PC-9 (cell line): ENCODE measurements at regions not wholly inside any gene's neighbourhood (a gene's known extent, or its start where the extent isn't known, plus 50 kb on each side); places are given as distances from the start of the nearest gene placed in this dataset.
"Not testable (repeated sequence)": the region's sequence is repeated elsewhere in the genome, so short reads cannot be mapped to it uniquely, and the experiment has no call there.

Experiments
- BruUV-seq: library from RNA; stranded (reverse); fragments of 400-500 nt; replicated peaks from 2 replicates; lab custom pipeline; 2021; lab: Mats Ljungman, UMichigan
- CTCF ChIA-PET: fragments of 300-600 bp; sonication (Branson Sonifier 250); formaldehyde crosslinking; loops from one replicate; lab custom pipeline; 2022; ENCODE audit warnings: antibody characterized with exemption; lab: Charles Lee
- POLR2A ChIA-PET: fragments of 300-600 bp; sonication (Branson Sonifier 250); formaldehyde crosslinking; loops from one replicate; lab custom pipeline; 2022; ENCODE audit warnings: antibody characterized with exemption; ENCODE audit not compliant: unreplicated experiment; lab: Charles Lee
- DNase-seq, 2 experiments: peaks; one replicate each; pipeline versions ENCODE4 v3.0.0 to v3.0.0-alpha.2; 2015 to 2022; ENCODE audit warnings: mixed read lengths in 1 of 2
- H2AFZ ChIP-seq: fragments of 200-600 bp; sonication (generic); 2 replicates; pipeline ENCODE4 v1.8.1; 2017; ENCODE audit warnings: antibody characterized with exemption
- H3F3A ChIP-seq: fragments of 200-600 bp; sonication (generic); 2 replicates; pipeline ENCODE4 v1.8.1; 2017; ENCODE audit warnings: antibody characterized with exemption, mild to moderate bottlenecking, low read depth; ENCODE audit not compliant: insufficient read depth
- H3K27ac ChIP-seq: fragments of 200-600 bp; sonication (generic); 2 replicates; pipeline ENCODE4 v1.6.1; 2016; ENCODE audit warnings: mixed run types
- H3K27me3 ChIP-seq: fragments of 200-600 bp; sonication (generic); 2 replicates; pipeline ENCODE4 v1.6.1; 2016; ENCODE audit warnings: low read depth, mixed run types; ENCODE audit not compliant: insufficient read depth
- H3K36me3 ChIP-seq: fragments of 200-600 bp; sonication (generic); 2 replicates; pipeline ENCODE4 v1.6.1; 2016; ENCODE audit warnings: low read depth, mixed run types
- H3K4me1 ChIP-seq: fragments of 200-600 bp; sonication (generic); replicated peaks from 2 replicates; pipeline ENCODE4 v1.6.1; 2016; ENCODE audit warnings: mixed run types; ENCODE audit not compliant: insufficient read depth
- H3K4me2 ChIP-seq: fragments of 200-600 bp; sonication (generic); 2 replicates; pipeline ENCODE4 v1.6.1; 2017; ENCODE audit warnings: mixed run types
- H3K4me3 ChIP-seq: fragments of 200-600 bp; sonication (generic); 2 replicates; pipeline ENCODE4 v1.6.1; 2016; ENCODE audit warnings: mixed run types
- H3K79me2 ChIP-seq: fragments of 200-600 bp; sonication (generic); 2 replicates; pipeline ENCODE4 v1.6.1; 2017; ENCODE audit warnings: low read depth, mixed run types
- H3K9me2 ChIP-seq: fragments of 200-600 bp; sonication (generic); 2 replicates; pipeline ENCODE4 v1.8.1; 2017; ENCODE audit warnings: mild to moderate bottlenecking; ENCODE audit not compliant: insufficient read depth
- H3K9me3 ChIP-seq: fragments of 200-600 bp; sonication (generic); 2 replicates; pipeline ENCODE4 v1.8.1; 2016; ENCODE audit warnings: low read depth; ENCODE audit not compliant: insufficient read depth
- H4K20me1 ChIP-seq: fragments of 200-600 bp; sonication (generic); 2 replicates; pipeline ENCODE4 v1.8.1; 2017; ENCODE audit not compliant: insufficient read depth
- EZH2 ChIP-seq: fragments of 200-600 bp; sonication (generic); IDR thresholded peaks from 2 replicates; pipeline ENCODE4 v1.8.0; 2017; ENCODE audit warnings: antibody characterized with exemption, low read depth
- intact Hi-C: fragments of 100-400 bp; cut with micrococcal nuclease; formaldehyde crosslinking; loops from one replicate; pipeline ENCODE4 v1.10.0; 2022; ENCODE audit not compliant: unreplicated experiment
- TF ChIP-seq, protein P1 (sequence below): fragments of 200-600 bp; sonication (generic); conservative IDR thresholded peaks from 2 replicates; pipeline ENCODE4 v1.6.1; 2017; ENCODE audit warnings: mixed run types, antibody characterized with exemption, mild to moderate bottlenecking, moderate library complexity

DNA sequence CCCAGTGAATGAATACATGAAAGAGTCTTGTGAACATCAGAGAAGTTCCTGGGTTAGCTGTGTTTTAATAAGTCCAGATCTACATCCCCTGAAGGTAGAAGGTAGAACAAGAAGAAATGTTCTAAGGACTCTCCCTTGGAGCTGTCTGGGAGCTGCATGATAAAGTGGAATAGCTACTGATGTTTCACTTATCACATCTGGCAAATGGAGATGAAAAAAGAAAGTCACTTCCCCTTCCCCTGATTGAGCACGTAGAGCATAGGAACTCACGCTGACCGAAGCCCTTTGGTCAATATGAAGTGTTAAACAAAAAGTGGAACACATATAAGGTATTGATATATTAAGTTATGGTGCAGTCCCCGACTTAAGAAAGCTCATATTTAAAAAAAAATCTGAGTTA lies 53.2 kb upstream of the PARP1 start:
- intact Hi-C loops: no loop called here
- peaks cover 40% of the 10 kb centered on the region for H3K27me3 ChIP-seq
- no peak overlapping the region for H3K4me2 ChIP-seq
- no peaks in the 10 kb centered on the region for H4K20me1 ChIP-seq
- DNase-seq: no peak
- H3K9me2 ChIP-seq: no peaks in the 10 kb centered on the region
- H3K4me1 ChIP-seq: no peaks in the 10 kb centered on the region
- no peaks in the 10 kb centered on the region for H3K36me3 ChIP-seq
- no peak overlapping the region for H2AFZ ChIP-seq
- no peaks in the 10 kb centered on the region for H3F3A ChIP-seq
- POLR2A ChIA-PET: no interaction called here
- CTCF ChIA-PET: no interaction called here
- H3K9me3 ChIP-seq: no peaks in the 10 kb centered on the region; the same call in 1 of the 2 replicates
- no TSS peak for BruUV-seq
- H3K4me3 ChIP-seq: no peak overlapping the region
- TF ChIP-seq, protein P1, sequence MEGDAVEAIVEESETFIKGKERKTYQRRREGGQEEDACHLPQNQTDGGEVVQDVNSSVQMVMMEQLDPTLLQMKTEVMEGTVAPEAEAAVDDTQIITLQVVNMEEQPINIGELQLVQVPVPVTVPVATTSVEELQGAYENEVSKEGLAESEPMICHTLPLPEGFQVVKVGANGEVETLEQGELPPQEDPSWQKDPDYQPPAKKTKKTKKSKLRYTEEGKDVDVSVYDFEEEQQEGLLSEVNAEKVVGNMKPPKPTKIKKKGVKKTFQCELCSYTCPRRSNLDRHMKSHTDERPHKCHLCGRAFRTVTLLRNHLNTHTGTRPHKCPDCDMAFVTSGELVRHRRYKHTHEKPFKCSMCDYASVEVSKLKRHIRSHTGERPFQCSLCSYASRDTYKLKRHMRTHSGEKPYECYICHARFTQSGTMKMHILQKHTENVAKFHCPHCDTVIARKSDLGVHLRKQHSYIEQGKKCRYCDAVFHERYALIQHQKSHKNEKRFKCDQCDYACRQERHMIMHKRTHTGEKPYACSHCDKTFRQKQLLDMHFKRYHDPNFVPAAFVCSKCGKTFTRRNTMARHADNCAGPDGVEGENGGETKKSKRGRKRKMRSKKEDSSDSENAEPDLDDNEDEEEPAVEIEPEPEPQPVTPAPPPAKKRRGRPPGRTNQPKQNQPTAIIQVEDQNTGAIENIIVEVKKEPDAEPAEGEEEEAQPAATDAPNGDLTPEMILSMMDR: no peak
- TF ChIP-seq EZH2: no peak
- H3K27ac ChIP-seq: no peak overlapping the region
- no peaks in the 10 kb centered on the region for H3K79me2 ChIP-seq

DNA sequence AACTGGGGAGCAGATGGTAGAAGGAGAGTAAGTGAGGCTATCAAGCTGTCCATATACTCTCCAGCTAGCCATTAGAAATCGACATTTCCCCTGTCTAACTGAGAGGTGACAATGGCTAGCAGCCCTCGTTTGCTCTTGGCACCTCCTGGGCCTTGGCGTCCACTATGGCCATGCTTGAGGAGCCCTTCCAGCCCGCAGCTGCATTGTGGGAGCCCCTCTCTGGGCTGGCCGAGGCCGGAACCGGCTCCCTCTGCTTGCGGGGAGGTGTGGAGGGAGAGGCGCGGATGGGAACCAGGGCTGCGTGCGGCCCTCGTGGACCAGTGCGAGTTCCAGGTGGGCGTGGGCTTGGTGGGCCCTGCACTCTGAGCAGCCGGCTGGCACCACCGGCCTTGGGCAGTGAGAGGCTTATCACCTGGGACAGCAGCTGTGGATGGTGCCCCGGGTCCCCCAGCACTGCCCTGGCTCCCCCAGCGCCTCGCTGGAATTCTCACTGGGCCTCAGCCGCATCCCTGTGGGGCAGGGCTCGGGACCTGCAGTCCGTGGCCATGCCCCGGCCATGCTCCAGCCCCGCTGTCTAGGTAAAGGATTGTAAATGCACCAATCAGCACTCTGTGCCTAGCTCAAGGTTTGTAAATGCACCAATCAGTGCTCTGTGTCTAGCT lies 56.2 kb upstream of the PARP1 start:
- no peak for TF ChIP-seq EZH2
- TF ChIP-seq, protein P1: no peak
- no peaks in the 10 kb centered on the region for H4K20me1 ChIP-seq
- no peaks in the 10 kb centered on the region for H3K79me2 ChIP-seq
- H3K9me2 ChIP-seq: no peaks in the 10 kb centered on the region
- H3F3A ChIP-seq: no peaks in the 10 kb centered on the region
- BruUV-seq: no TSS peak
- H3K9me3 ChIP-seq: no peaks in the 10 kb centered on the region; the same call in 1 of the 2 replicates
- DNase-seq: no peak
- H3K4me1 ChIP-seq: no peaks in the 10 kb centered on the region
- CTCF ChIA-PET: interaction anchor here (0.7 kb wide), 1 partner anchor 84 kb away, joined by 5 read pairs; no protein-coding TSS in a partner anchor
- H2AFZ ChIP-seq: no peak overlapping the region
- intact Hi-C loops: no loop called here
- H3K27ac ChIP-seq: no peak overlapping the region
- no peak overlapping the region for H3K4me3 ChIP-seq
- POLR2A ChIA-PET: no interaction called here
- H3K27me3 ChIP-seq: peaks cover 51% of the 10 kb centered on the region
- no peaks in the 10 kb centered on the region for H3K36me3 ChIP-seq
- no peak overlapping the region for H3K4me2 ChIP-seq

DNA sequence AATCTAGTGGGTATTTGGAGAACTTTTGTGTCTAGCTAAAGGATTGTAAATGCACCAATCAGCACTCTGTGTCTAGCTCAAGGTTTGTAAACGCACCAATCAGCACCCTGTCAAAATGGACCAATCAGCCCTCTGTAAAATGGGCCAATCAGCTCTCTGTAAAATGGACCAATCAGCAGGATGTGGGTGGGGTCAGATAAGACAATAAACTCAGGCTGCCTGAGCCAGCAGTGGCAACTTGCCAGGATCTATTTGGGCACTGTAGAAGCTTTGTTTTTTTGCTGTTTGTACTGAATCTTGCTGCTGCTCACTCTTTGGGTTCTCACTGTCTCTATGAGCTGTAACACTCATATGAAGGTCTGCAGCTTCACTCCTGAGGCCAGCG lies 56.7 kb upstream of the PARP1 start:
- H3K4me2 ChIP-seq, H3K27ac ChIP-seq, H3K4me1 ChIP-seq, H2AFZ ChIP-seq, H3K9me2 ChIP-seq, BruUV-seq, H3K9me3 ChIP-seq, DNase-seq, H4K20me1 ChIP-seq, POLR2A ChIA-PET, intact Hi-C loops, H3K36me3 ChIP-seq, H3F3A ChIP-seq, H3K79me2 ChIP-seq, H3K4me3 ChIP-seq: not testable (repeated sequence)
- H3K27me3 ChIP-seq: peaks cover 56% of the 10 kb centered on the region
- CTCF ChIA-PET: interaction anchor here (0.7 kb wide), 1 partner anchor 84 kb away, joined by 5 read pairs; no protein-coding TSS in a partner anchor

DNA sequence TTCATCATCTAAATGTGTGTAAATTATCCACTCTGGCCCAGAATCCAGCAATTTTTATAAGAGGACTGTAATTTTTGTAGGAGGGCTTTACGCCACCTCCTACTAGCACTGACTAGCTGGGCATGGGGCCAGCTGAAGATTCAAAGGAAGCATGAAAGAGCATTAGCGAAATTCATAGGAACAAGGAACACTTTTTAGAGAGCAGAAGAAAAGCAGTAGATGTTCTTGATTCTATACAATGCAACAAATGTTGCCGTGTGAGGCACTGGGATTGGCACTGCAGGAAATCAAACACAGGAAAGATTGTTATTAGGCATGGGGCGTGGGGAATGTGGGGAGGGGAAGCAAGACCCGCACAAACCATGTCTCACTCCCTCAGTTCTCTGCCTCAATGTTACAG lies 58.4 kb upstream of the PARP1 start:
- Histone ChIP-seq H3F3A (no peaks in the 10 kb centered on the region), H3K27ac (no peak overlapping the region), H3K9me2 (no peaks in the 10 kb centered on the region), H3K4me1 (no peaks in the 10 kb centered on the region), H3K4me2 (no peak overlapping the region), H3K36me3 (no peaks in the 10 kb centered on the region), H3K4me3 (no peak overlapping the region), H3K79me2 (no peaks in the 10 kb centered on the region), H3K9me3 (no peaks in the 10 kb centered on the region; the same call in 1 of the 2 replicates), H2AFZ (no peak overlapping the region), H4K20me1 (no peaks in the 10 kb centered on the region), H3K27me3 (peaks cover 56% of the 10 kb centered on the region)
- ChIA-PET CTCF (no interaction called here), POLR2A (no interaction called here)
- intact Hi-C loops: no loop called here
- DNase-seq: no peak
- BruUV-seq: no TSS peak
- TF ChIP-seq, protein P1: no peak
- no peak for TF ChIP-seq EZH2
